ENCODE measurements at regions not wholly inside any gene's neighbourhood (a gene's known extent, or its start where the extent isn't known, plus 50 kb on each side); places are given as distances from the start of the nearest gene placed in this dataset.

DNA sequence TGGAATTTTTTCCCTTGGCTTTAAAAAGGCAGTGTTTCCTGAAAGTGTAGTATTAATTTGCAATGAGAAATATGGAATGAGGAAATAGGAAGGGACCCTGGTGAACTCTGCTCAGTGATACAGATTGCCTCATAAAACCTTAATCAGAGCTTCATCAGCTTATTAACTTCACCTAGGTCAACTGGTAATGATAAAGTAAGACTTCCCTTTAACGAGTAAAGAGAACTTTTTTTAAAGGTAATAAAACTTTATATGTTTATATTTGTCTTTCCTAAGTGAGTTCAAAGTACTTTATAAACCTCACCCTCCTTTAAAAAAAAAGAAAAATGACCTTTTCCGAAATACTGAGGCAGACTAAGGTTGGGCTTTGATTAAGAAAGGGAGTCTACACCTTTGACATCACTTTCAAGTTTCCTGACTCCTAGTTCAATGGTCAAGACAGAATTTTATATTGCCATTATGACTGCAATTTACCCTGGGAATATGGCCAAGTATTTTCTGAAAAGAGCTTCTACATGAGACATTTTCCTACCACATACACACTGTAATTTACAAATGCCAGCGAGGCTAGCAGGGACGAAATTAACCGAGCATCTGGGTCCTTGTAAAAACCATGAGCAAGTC lies 706.3 kb upstream of the TENM3 start:
- TF ChIP-seq, protein P1, sequence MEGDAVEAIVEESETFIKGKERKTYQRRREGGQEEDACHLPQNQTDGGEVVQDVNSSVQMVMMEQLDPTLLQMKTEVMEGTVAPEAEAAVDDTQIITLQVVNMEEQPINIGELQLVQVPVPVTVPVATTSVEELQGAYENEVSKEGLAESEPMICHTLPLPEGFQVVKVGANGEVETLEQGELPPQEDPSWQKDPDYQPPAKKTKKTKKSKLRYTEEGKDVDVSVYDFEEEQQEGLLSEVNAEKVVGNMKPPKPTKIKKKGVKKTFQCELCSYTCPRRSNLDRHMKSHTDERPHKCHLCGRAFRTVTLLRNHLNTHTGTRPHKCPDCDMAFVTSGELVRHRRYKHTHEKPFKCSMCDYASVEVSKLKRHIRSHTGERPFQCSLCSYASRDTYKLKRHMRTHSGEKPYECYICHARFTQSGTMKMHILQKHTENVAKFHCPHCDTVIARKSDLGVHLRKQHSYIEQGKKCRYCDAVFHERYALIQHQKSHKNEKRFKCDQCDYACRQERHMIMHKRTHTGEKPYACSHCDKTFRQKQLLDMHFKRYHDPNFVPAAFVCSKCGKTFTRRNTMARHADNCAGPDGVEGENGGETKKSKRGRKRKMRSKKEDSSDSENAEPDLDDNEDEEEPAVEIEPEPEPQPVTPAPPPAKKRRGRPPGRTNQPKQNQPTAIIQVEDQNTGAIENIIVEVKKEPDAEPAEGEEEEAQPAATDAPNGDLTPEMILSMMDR (IDR thresholded peaks at IDR 0.05 in 4 of 5, conservative IDR thresholded peaks at IDR 0.05 in 1 of 5), result no peak
- TF ChIP-seq POLR2A (IDR thresholded peaks at IDR 0.05), result no peak

Measured in gastrocnemius medialis (tissue), 4 donors.